HuH-7 (cell line): ENCODE measurements at regions not wholly inside any gene's neighbourhood (a gene's known extent, or its start where the extent isn't known, plus 50 kb on each side); places are given as distances from the start of the nearest gene placed in this dataset.
"Not testable (repeated sequence)": the region's sequence is repeated elsewhere in the genome, so short reads cannot be mapped to it uniquely, and the experiment has no call there.

Experiments used
- DNase-seq: peaks from one replicate; pipeline ENCODE4 v3.0.0; 2011; ENCODE audit warnings: low spot score

GRCh38 chr6:141244366-141244765, 888.4 kb upstream of the GJE1 start:
- no peak for DNase-seq

GRCh38 chr6:141242957-141243356, 889.8 kb upstream of the GJE1 start:
- no peak for DNase-seq

GRCh38 chr6:141229296-141229695, 903.4 kb upstream of the GJE1 start:
- DNase-seq: no peak

GRCh38 chr6:141218583-141218982, 914.1 kb upstream of the GJE1 start:
- DNase-seq: no peak

- no peak for DNase-seq
These were observed 916.0 kb upstream of the GJE1 start for GRCh38 chr6:141216726-141217125.

GRCh38 chr6:141212296-141212695, 920.4 kb upstream of the GJE1 start:
- no peak for DNase-seq

- no peak for DNase-seq
These were observed 920.9 kb upstream of the GJE1 start for GRCh38 chr6:141211845-141212244.

- no peak for DNase-seq
These were observed 921.8 kb upstream of the GJE1 start for GRCh38 chr6:141210901-141211300.

GRCh38 chr6:141209890-141210289, 922.8 kb upstream of the GJE1 start:
- no peak for DNase-seq

GRCh38 chr6:141208101-141208500, 924.6 kb upstream of the GJE1 start:
- no peak for DNase-seq

- DNase-seq: no peak
These were observed 928.7 kb upstream of the GJE1 start for GRCh38 chr6:141203902-141204575.

- no peak for DNase-seq
These were observed 930.1 kb upstream of the GJE1 start for GRCh38 chr6:141202626-141203025.

- DNase-seq: no peak
These were observed 933.7 kb upstream of the GJE1 start for GRCh38 chr6:141199074-141199473.

GRCh38 chr6:141195251-141195832, 937.4 kb upstream of the GJE1 start:
- peak; percentile 21 for DNase-seq

- DNase-seq: no peak
These were observed 949.4 kb upstream of the GJE1 start for GRCh38 chr6:141183368-141183767.

- not testable (repeated sequence) for DNase-seq
These were observed 957.3 kb upstream of the GJE1 start for GRCh38 chr6:141175458-141175857.

GRCh38 chr6:141174932-141175331, 957.8 kb upstream of the GJE1 start:
- no peak for DNase-seq

- DNase-seq: no peak
These were observed 959.2 kb upstream of the GJE1 start for GRCh38 chr6:141173529-141173928.

- no peak for DNase-seq
These were observed 963.3 kb upstream of the GJE1 start for GRCh38 chr6:141169419-141169818.

- no peak for DNase-seq
These were observed 964.8 kb upstream of the GJE1 start for GRCh38 chr6:141167945-141168344.

GRCh38 chr6:141165002-141165665, 967.6 kb upstream of the GJE1 start:
- DNase-seq: peak; percentile 54

GRCh38 chr6:141164042-141164743, 968.5 kb upstream of the GJE1 start:
- DNase-seq: peak; percentile 73

GRCh38 chr6:141163107-141163506, 969.6 kb upstream of the GJE1 start:
- DNase-seq: no peak
